ENCODE measurements at regions not wholly inside any gene's neighbourhood (a gene's known extent, or its start where the extent isn't known, plus 50 kb on each side); places are given as distances from the start of the nearest gene placed in this dataset.

GRCh38 chr3:95217661-95218060 is 1154.8 kb downstream of the NSUN3 start:
- ATAC-seq (no peak), DNase-seq (no peak)
- intact Hi-C loops (cut with DNase I) = no loop called here
- H3K36me3 ChIP-seq = no peaks in the 10 kb centered on the region
- H3K9me3 ChIP-seq = peaks cover 0 to 42% (median 4%) of the 10 kb centered on the region in 11 donors
- TF ChIP-seq, protein P1, sequence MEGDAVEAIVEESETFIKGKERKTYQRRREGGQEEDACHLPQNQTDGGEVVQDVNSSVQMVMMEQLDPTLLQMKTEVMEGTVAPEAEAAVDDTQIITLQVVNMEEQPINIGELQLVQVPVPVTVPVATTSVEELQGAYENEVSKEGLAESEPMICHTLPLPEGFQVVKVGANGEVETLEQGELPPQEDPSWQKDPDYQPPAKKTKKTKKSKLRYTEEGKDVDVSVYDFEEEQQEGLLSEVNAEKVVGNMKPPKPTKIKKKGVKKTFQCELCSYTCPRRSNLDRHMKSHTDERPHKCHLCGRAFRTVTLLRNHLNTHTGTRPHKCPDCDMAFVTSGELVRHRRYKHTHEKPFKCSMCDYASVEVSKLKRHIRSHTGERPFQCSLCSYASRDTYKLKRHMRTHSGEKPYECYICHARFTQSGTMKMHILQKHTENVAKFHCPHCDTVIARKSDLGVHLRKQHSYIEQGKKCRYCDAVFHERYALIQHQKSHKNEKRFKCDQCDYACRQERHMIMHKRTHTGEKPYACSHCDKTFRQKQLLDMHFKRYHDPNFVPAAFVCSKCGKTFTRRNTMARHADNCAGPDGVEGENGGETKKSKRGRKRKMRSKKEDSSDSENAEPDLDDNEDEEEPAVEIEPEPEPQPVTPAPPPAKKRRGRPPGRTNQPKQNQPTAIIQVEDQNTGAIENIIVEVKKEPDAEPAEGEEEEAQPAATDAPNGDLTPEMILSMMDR (IDR thresholded peaks at IDR 0.05) = no peak
- no peak overlapping the region for H3K27ac ChIP-seq
- H3K4me3 ChIP-seq = no peak overlapping the region
- H3K4me1 ChIP-seq = no peaks in the 10 kb centered on the region
- H3K27me3 ChIP-seq = no peaks in the 10 kb centered on the region

DNA sequence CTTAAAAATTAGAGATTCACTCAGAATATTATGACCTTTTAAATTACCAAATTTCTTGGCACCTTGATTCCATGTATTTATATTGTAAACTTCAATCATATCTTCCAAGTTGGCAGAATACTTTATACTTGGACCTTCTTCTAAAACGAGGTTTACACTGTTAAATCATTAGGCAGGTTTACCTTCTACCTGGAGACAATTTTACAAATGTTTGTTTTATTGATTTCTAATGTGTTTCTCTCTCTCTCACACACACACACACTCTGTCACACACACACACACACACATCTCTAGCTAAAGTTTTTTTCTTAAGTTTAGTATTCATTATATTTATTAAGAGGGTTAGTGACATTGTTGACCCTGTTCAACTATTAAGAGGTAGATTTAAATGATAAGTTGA is 1155.6 kb downstream of the NSUN3 start:
- WGBS, 2 donors = 55 to 57% methylated on average over 1 of the region's 1 CpG
- no peak for ATAC-seq
- H3K27me3 ChIP-seq = no peaks in the 10 kb centered on the region
- intact Hi-C loops (cut with DNase I) = no loop called here
- no peaks in the 10 kb centered on the region for H3K36me3 ChIP-seq
- no peak overlapping the region for H3K4me3 ChIP-seq
- H3K9me3 ChIP-seq = peaks cover 0 to 40% (median 4%) of the 10 kb centered on the region in 11 donors
- no peak overlapping the region for H3K27ac ChIP-seq
- no peaks in the 10 kb centered on the region for H3K4me1 ChIP-seq
- no peak for DNase-seq
- TF ChIP-seq, protein P1 (IDR thresholded peaks at IDR 0.05) = no peak

DNA sequence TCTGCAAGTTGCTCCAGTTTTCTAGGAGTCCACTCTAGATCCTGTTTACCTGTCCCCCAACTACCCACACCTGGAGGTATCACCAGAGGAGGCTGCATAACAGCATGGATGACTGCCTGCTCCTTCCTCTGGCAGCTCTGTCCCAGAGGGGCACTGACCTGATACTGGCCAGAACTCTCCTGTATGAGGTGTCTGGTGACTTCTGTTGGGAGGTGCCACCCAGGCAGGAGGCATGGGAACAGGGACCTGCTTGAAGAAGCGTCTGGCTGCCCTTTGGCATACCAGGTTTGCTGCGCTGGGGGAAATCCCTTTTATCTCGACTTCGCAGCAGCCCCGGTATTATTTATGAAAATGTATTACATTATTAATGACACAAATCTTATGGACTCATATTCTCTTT is 1163.6 kb downstream of the NSUN3 start:
- ATAC-seq = no peak
- 68 to 70% methylated on average over 5 of the region's 5 CpGs for WGBS, 2 donors
- DNase-seq = no peak
- H3K27me3 ChIP-seq = no peaks in the 10 kb centered on the region
- TF ChIP-seq, protein P1 (IDR thresholded peaks at IDR 0.05) = no peak
- no peaks in the 10 kb centered on the region for H3K36me3 ChIP-seq
- H3K9me3 ChIP-seq = peaks cover 0 to 37% (median 4%) of the 10 kb centered on the region in 11 donors
- H3K4me1 ChIP-seq = no peaks in the 10 kb centered on the region
- intact Hi-C loops (cut with DNase I) = no loop called here
- no peak overlapping the region for H3K27ac ChIP-seq
- H3K4me3 ChIP-seq = no peak overlapping the region

GRCh38 chr3:95227092-95227491 is 1164.2 kb downstream of the NSUN3 start:
- no peak overlapping the region for H3K4me3 ChIP-seq
- H3K9me3 ChIP-seq = peaks cover 0 to 37% (median 4%) of the 10 kb centered on the region in 11 donors
- WGBS, 2 donors = 79 to 81% methylated on average over 4 of the region's 4 CpGs
- no peaks in the 10 kb centered on the region for H3K4me1 ChIP-seq
- TF ChIP-seq, protein P1 (IDR thresholded peaks at IDR 0.05) = no peak
- DNase-seq (no peak), ATAC-seq (no peak)
- intact Hi-C loops (cut with DNase I) = no loop called here
- no peak overlapping the region for H3K27ac ChIP-seq
- H3K36me3 ChIP-seq = no peaks in the 10 kb centered on the region
- no peaks in the 10 kb centered on the region for H3K27me3 ChIP-seq

GRCh38 chr3:95228416-95228815 is 1165.6 kb downstream of the NSUN3 start:
- H3K36me3 ChIP-seq = no peaks in the 10 kb centered on the region
- DNase-seq (no peak), ATAC-seq (no peak)
- H3K27ac ChIP-seq = no peak overlapping the region
- peaks cover 0 to 33% (median 4%) of the 10 kb centered on the region in 11 donors for H3K9me3 ChIP-seq
- H3K4me3 ChIP-seq = no peak overlapping the region
- intact Hi-C loops (cut with DNase I) = no loop called here
- no peaks in the 10 kb centered on the region for H3K4me1 ChIP-seq
- TF ChIP-seq, protein P1 (IDR thresholded peaks at IDR 0.05) = no peak
- no peaks in the 10 kb centered on the region for H3K27me3 ChIP-seq
- WGBS, 2 donors = 87 to 92% methylated on average over 7 of the region's 7 CpGs

Measured in heart right ventricle (tissue), 16 donors.